Ectodermal cell (in vitro differentiated cells): ENCODE measurements at regions not wholly inside any gene's neighbourhood (a gene's known extent, or its start where the extent isn't known, plus 50 kb on each side); places are given as distances from the start of the nearest gene placed in this dataset.
"Not testable (repeated sequence)": the region's sequence is repeated elsewhere in the genome, so short reads cannot be mapped to it uniquely, and the experiment has no call there.

Experiments
- H3K27ac ChIP-seq: 2 replicates; pipeline ENCODE4 v1.7.0; 2013; ENCODE audit warnings: mild to moderate bottlenecking, low read depth, low read length; ENCODE audit not compliant: insufficient read depth, poor library complexity, severe bottlenecking
- H3K27me3 ChIP-seq: 2 replicates; pipeline ENCODE4 v1.7.0; 2013; ENCODE audit warnings: mild to moderate bottlenecking, low read length; ENCODE audit not compliant: insufficient read depth, control insufficient read depth, poor library complexity, severe bottlenecking
- H3K36me3 ChIP-seq: one replicate; pipeline ENCODE4 v1.7.0; 2013; ENCODE audit warnings: low read length; ENCODE audit not compliant: control insufficient read depth, insufficient read depth
- H3K4me1 ChIP-seq: one replicate; pipeline ENCODE4 v1.7.0; 2013; ENCODE audit warnings: low read length; ENCODE audit not compliant: control insufficient read depth, insufficient read depth
- H3K4me3 ChIP-seq: 2 replicates; pipeline ENCODE4 v1.7.0; 2013; ENCODE audit warnings: low read depth, low read length, control low read depth; ENCODE audit not compliant: insufficient read depth
- H3K9me3 ChIP-seq: 2 replicates; pipeline ENCODE4 v1.7.0; 2013; ENCODE audit warnings: mild to moderate bottlenecking, low read length, moderate library complexity; ENCODE audit not compliant: control insufficient read depth
- WGBS, 2 experiments: methylation state at CpG; one replicate each; pipeline ENCODE4 v1.1.7; 2013; ENCODE audit warnings: missing lambda C conversion rate in 2 of 2; 5-methylcytosine and 5-hydroxymethylcytosine counted together

GRCh38 chr9:96090630-96091029 lies 211.3 kb downstream of the HSD17B3 start:
- not testable (repeated sequence) for H3K27me3 ChIP-seq, H3K27ac ChIP-seq, H3K36me3 ChIP-seq, H3K4me3 ChIP-seq, H3K9me3 ChIP-seq
- H3K4me1 ChIP-seq: peaks cover 16% of the 10 kb centered on the region
- 83 to 94% methylated on average over 2 of the region's 2 CpGs for WGBS, 2 experiments

DNA sequence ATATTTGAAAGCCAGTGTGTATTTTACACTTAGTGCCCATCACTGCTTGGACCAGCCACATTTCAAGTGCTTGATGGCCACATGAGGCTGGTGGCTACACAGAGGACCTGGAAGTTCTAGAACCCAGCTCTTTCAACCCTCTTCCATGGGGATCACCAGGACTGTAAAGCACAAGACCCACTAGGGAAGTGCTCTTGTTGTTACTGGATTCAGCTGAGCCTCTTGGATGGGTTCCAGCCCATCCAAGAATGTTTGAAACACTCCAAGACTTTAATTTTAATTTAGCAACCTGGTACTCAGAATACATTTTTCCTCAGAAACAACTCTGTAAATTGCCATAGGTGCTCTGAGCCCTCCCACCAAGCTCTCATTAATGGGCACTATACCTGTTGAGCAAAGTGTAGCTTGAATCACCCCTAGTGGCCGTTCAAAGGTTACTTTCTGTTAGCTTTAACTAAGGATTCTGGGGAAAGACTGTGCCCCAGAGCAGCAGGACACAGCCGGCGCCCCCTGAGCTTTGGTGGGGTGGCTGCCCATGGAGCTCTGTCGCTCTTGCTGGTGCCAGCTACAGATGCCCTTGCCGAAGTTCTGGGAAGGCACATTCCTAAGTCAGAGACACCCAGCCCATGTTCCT lies 212.4 kb downstream of the HSD17B3 start:
- H3K36me3 ChIP-seq: no peaks in the 10 kb centered on the region
- no peaks in the 10 kb centered on the region for H3K27me3 ChIP-seq
- H3K9me3 ChIP-seq: no peaks in the 10 kb centered on the region
- WGBS, 2 experiments: 91 to 93% methylated on average over 5 of the region's 5 CpGs
- H3K4me1 ChIP-seq: peaks cover 16% of the 10 kb centered on the region
- no peak overlapping the region for H3K4me3 ChIP-seq
- H3K27ac ChIP-seq: no peak overlapping the region

DNA sequence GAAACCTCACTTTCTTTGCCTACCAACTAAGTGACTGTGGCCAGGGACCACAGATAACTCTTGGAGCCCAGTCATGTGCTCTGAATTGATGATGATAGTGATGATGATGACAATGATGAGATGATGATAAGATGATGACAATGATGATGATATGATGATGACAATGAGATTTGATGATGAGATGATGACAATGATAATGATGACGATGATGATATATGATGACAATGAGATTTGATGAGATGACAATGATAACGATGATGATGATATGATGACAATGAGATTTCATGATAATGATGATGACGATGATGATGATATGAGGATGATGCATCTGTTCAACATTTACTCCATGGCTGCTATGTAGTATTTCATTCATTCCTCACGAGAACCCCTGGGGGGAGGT lies 213.0 kb downstream of the ERCC6L2 start:
- Histone ChIP-seq H3K36me3 (no peaks in the 10 kb centered on the region), H3K27me3 (no peaks in the 10 kb centered on the region), H3K4me1 (peaks cover 17% of the 10 kb centered on the region), H3K9me3 (no peaks in the 10 kb centered on the region), H3K27ac (no peak overlapping the region), H3K4me3 (no peak overlapping the region)
- WGBS, 2 experiments: 87 to 88% methylated on average over 4 of the region's 4 CpGs

GRCh38 chr9:96087669-96088299 lies 212.3 kb downstream of the ERCC6L2 start:
- H3K9me3 ChIP-seq: no peaks in the 10 kb centered on the region
- 25 to 26% methylated on average over 10 of the region's 10 CpGs for WGBS, 2 experiments
- H3K27ac ChIP-seq: peak overlapping the region; percentile 16
- no peak overlapping the region for H3K4me3 ChIP-seq
- no peaks in the 10 kb centered on the region for H3K36me3 ChIP-seq
- peaks cover 19% of the 10 kb centered on the region for H3K4me1 ChIP-seq
- no peaks in the 10 kb centered on the region for H3K27me3 ChIP-seq

- Histone ChIP-seq H3K27ac (peak overlapping the region; percentile 16), H3K4me1 (peaks cover 19% of the 10 kb centered on the region)
These were observed 211.6 kb downstream of the ERCC6L2 start for GRCh38 chr9:96086936-96087571.

GRCh38 chr9:96085491-96086143 lies 210.1 kb downstream of the ERCC6L2 start:
- Histone ChIP-seq H3K4me1 (peaks cover 19% of the 10 kb centered on the region), H3K36me3 (no peaks in the 10 kb centered on the region), H3K9me3 (no peaks in the 10 kb centered on the region), H3K27ac (no peak overlapping the region), H3K27me3 (no peaks in the 10 kb centered on the region), H3K4me3 (no peak overlapping the region)
- 82 to 85% methylated on average over 17 of the region's 17 CpGs for WGBS, 2 experiments

More at GRCh38 chr9:96086936-96087571, 211.6 kb downstream of the ERCC6L2 start:
- Histone ChIP-seq H3K27me3 (no peaks in the 10 kb centered on the region), H3K4me3 (no peak overlapping the region), H3K36me3 (no peaks in the 10 kb centered on the region), H3K9me3 (no peaks in the 10 kb centered on the region)
- 76 to 78% methylated on average over 16 of the region's 16 CpGs for WGBS, 2 experiments

- H3K4me1 ChIP-seq: peaks cover 22% of the 10 kb centered on the region
- no peaks in the 10 kb centered on the region for H3K27me3 ChIP-seq
- H3K36me3 ChIP-seq: no peaks in the 10 kb centered on the region
- no peak overlapping the region for H3K4me3 ChIP-seq
- no peak overlapping the region for H3K27ac ChIP-seq
- H3K9me3 ChIP-seq: no peaks in the 10 kb centered on the region
- WGBS, 2 experiments: 87 to 92% methylated on average over 4 of the region's 4 CpGs
These were observed 208.8 kb downstream of the ERCC6L2 start for GRCh38 chr9:96084331-96084734.

- WGBS, 2 experiments: 93 to 96% methylated on average over 15 of the region's 15 CpGs
- no peaks in the 10 kb centered on the region for H3K27me3 ChIP-seq
- no peak overlapping the region for H3K4me3 ChIP-seq
- peaks cover 25% of the 10 kb centered on the region for H3K4me1 ChIP-seq
- no peak overlapping the region for H3K27ac ChIP-seq
- H3K9me3 ChIP-seq: no peaks in the 10 kb centered on the region
- H3K36me3 ChIP-seq: no peaks in the 10 kb centered on the region
These were observed 207.2 kb downstream of the ERCC6L2 start for GRCh38 chr9:96082516-96083232.

- WGBS, 2 experiments: 95% methylated on average over 8 of the region's 8 CpGs
These were observed 204.9 kb downstream of the ERCC6L2 start for GRCh38 chr9:96080364-96080763.

More at GRCh38 chr9:96080364-96080763, 204.9 kb downstream of the ERCC6L2 start:
- Histone ChIP-seq H3K4me1 (peaks cover 13% of the 10 kb centered on the region), H3K9me3 (no peaks in the 10 kb centered on the region), H3K36me3 (no peaks in the 10 kb centered on the region), H3K27me3 (no peaks in the 10 kb centered on the region), H3K4me3 (no peak overlapping the region), H3K27ac (no peak overlapping the region)
